Right kidney (tissue), 1 donor: ENCODE measurements at regions not wholly inside any gene's neighbourhood (a gene's known extent, or its start where the extent isn't known, plus 50 kb on each side); places are given as distances from the start of the nearest gene placed in this dataset.

Experiments
- DNase-seq: peaks from one replicate; pipeline ENCODE4 v3.0.0-alpha.2; 2016

- peak; percentile 61 for DNase-seq
Observed at GRCh38 chr10:75294031-75294437, 58.3 kb upstream of the COMTD1 start.

DNA sequence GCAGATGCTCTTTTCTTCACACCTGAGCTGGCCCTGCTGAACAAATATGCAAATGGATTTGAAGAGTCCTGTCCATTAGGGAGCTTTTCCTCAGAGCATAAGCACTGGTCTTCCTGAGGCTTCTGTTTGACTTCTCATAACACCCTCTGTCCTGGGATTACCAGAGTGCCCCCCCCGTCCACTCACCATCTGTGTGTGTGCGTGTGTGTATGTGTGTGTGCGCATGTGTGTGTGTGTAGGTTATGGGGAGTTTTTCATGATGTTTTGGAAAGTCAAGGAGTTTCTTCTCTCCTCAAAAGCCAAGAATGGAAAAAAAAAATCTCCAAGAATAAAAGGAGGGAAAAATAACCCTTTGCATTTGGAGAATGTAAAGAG, 57.7 kb upstream of the COMTD1 start:
- no peak for DNase-seq

GRCh38 chr10:75292794-75293445, 57.2 kb upstream of the COMTD1 start:
- no peak for DNase-seq

DNA sequence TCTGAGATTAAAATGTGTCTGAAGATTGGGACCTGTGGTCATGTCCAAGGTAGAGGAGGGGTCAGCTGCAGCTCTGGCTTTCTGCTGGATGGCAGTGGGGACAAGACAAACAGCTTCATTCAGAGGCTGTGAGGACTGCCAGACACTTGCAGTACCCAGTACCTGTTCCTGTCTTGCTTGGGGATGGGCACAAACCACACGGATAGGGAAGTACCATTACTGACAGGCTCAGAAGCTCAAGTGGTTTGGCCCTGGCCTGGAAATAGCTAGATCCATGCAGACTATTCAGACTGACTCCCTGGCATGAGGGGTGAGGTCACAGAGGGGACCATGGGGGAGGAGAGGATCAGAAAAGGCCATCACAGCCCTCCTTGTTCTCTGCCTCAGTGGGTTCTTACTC, 56.0 kb upstream of the COMTD1 start:
- DNase-seq, result no peak

GRCh38 chr10:75288140-75288711, 52.5 kb upstream of the COMTD1 start:
- no peak for DNase-seq

DNA sequence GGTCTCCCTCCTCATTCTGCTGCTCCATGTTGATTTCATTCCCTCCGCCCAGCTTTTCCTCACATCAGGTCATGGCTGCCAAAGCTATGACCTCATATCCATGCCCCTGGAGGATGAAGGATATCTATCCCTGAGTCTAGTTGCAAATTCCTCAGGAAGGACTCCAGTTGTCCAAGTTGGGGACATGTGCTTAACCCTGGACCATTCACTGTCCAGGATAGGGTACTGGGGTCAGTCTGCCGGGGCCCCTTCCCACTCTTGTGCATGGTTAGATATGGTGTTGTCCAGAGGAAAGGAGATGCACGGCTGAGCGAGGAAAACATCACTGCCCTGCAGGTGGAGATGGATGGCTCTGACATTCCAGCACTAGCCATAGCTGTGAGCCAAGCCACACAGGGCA, 51.9 kb upstream of the COMTD1 start:
- no peak for DNase-seq

- no peak for DNase-seq
Observed at GRCh38 chr10:75286901-75287300, 51.1 kb upstream of the COMTD1 start.
